Immature natural killer cell (primary cell): ENCODE measurements at regions not wholly inside any gene's neighbourhood (a gene's known extent, or its start where the extent isn't known, plus 50 kb on each side); places are given as distances from the start of the nearest gene placed in this dataset.
"Not testable (repeated sequence)": the region's sequence is repeated elsewhere in the genome, so short reads cannot be mapped to it uniquely, and the experiment has no call there.

Experiments
- DNase-seq, 3 donors: peaks; one replicate each; pipeline ENCODE4 v3.0.0; 2022; ENCODE audit warnings: mixed read lengths in 1 of 3
- H3K27ac Mint-ChIP-seq, 6 donors: one replicate each; pipeline ENCODE4 v1.8.0; 2020; ENCODE audit warnings: mixed read lengths in 6 of 6, mild to moderate bottlenecking in 5 of 6, inconsistent platforms in 4 of 6, moderate library complexity in 3 of 6
- H3K27me3 Mint-ChIP-seq, 3 donors: one replicate each; pipeline ENCODE4 v1.8.0; 2020 to 2021; ENCODE audit warnings: low read depth in 3 of 3, mild to moderate bottlenecking in 3 of 3, mixed read lengths in 3 of 3, moderate library complexity in 3 of 3, inconsistent platforms in 1 of 3
- H3K36me3 Mint-ChIP-seq, 3 donors: one replicate each; pipeline ENCODE4 v1.8.0; 2020; ENCODE audit warnings: mixed read lengths in 3 of 3, inconsistent platforms in 2 of 3, mild to moderate bottlenecking in 2 of 3
- H3K4me1 Mint-ChIP-seq, 2 donors: one replicate each; pipeline ENCODE4 v1.8.0; 2020; ENCODE audit warnings: inconsistent platforms in 2 of 2, mild to moderate bottlenecking in 2 of 2, mixed read lengths in 2 of 2, moderate library complexity in 1 of 2
- H3K4me3 Mint-ChIP-seq, 5 donors: one replicate each; pipeline ENCODE4 v1.8.0; 2020; ENCODE audit warnings: mild to moderate bottlenecking in 5 of 5, mixed read lengths in 5 of 5, inconsistent platforms in 3 of 5, moderate library complexity in 3 of 5
- H3K9me3 Mint-ChIP-seq, 6 donors: one replicate each; pipeline ENCODE4 v1.8.0; 2020; ENCODE audit warnings: mild to moderate bottlenecking in 6 of 6, mixed read lengths in 6 of 6, inconsistent platforms in 4 of 6, moderate library complexity in 3 of 6

- no peaks in the 10 kb centered on the region for H3K36me3 Mint-ChIP-seq
- H3K9me3 Mint-ChIP-seq = peaks cover 10 to 39% (median 29%) of the 10 kb centered on the region in 6 donors
- DNase-seq = no peak
Measured at GRCh38 chr15:25250906-25251622, 187.8 kb downstream of the UBE3A start.

GRCh38 chr15:25251700-25252390 lies 187.0 kb downstream of the UBE3A start:
- Mint-ChIP-seq H3K9me3 (peaks cover 6 to 46% (median 32%) of the 10 kb centered on the region in 6 donors), H3K27me3 (peaks cover 0 to 2% (median 2%) of the 10 kb centered on the region in 3 donors), H3K27ac (no peak overlapping the region), H3K4me3 (no peak overlapping the region), H3K4me1 (no peaks in the 10 kb centered on the region), H3K36me3 (no peaks in the 10 kb centered on the region)
- no peak for DNase-seq

More at GRCh38 chr15:25250906-25251622, 187.8 kb downstream of the UBE3A start:
- Mint-ChIP-seq H3K27ac (no peak overlapping the region), H3K27me3 (peaks cover 0 to 2% (median 0%) of the 10 kb centered on the region in 3 donors), H3K4me3 (no peak overlapping the region), H3K4me1 (no peaks in the 10 kb centered on the region)

- not testable (repeated sequence) for H3K27me3 Mint-ChIP-seq, H3K4me3 Mint-ChIP-seq, H3K36me3 Mint-ChIP-seq, DNase-seq, H3K4me1 Mint-ChIP-seq, H3K27ac Mint-ChIP-seq
- peaks cover 8 to 54% (median 39%) of the 10 kb centered on the region in 6 donors for H3K9me3 Mint-ChIP-seq
Measured at GRCh38 chr15:25253048-25253973, 185.5 kb downstream of the UBE3A start.

- no peaks in the 10 kb centered on the region for H3K4me1 Mint-ChIP-seq
- H3K36me3 Mint-ChIP-seq = no peaks in the 10 kb centered on the region
- H3K27me3 Mint-ChIP-seq = no peaks in the 10 kb centered on the region
- peaks cover 1 to 12% (median 9%) of the 10 kb centered on the region in 6 donors for H3K9me3 Mint-ChIP-seq
- no peak overlapping the region for H3K4me3 Mint-ChIP-seq
- no peak for DNase-seq
- H3K27ac Mint-ChIP-seq = no peak overlapping the region
Measured at GRCh38 chr15:25268166-25268565, 170.7 kb downstream of the UBE3A start.
